22Rv1 (cell line): ENCODE measurements at regions not wholly inside any gene's neighbourhood (a gene's known extent, or its start where the extent isn't known, plus 50 kb on each side); places are given as distances from the start of the nearest gene placed in this dataset.

Source experiments
- H3K27ac ChIP-seq: fragments of 450-650 bp; 2 replicates; pipeline ENCODE4 v1.5.1; 2017
- CTCF ChIP-seq: fragments of 450-650 bp; IDR thresholded peaks from 2 replicates; pipeline ENCODE4 v1.5.1; 2017; ENCODE audit warnings: mild to moderate bottlenecking
- ZFX ChIP-seq: fragments of 450-650 bp; IDR thresholded peaks from 2 replicates; pipeline ENCODE4 v1.6.1; 2017; ENCODE audit warnings: antibody characterized with exemption, borderline replicate concordance

GRCh38 chr14:61112506-61112905, 131.5 kb downstream of the SLC38A6 start:
- no peak for TF ChIP-seq CTCF
- TF ChIP-seq ZFX, result no peak
- H3K27ac ChIP-seq, result no peak overlapping the region

DNA sequence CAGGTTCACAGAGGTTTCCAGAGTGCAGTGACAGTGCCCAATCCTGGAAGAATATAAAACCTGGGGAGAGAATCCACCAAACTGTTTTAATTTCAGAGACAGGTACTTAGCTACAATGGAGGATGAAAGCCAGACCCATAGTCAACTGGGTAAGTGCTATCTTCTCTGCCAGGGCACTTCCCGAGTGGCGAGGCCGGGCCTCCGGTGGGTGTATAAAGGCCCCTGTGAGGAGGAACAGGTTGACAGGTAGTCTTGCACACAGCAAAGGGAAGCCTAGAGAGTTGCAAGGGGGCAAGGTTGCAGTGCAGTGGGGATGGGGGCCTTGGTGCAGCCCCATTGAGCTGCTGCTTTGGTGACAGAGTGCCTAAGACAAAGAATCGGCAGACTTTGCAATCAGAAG, 130.7 kb downstream of the SLC38A6 start:
- TF ChIP-seq CTCF (no peak), ZFX (no peak)
- H3K27ac ChIP-seq, result no peak overlapping the region

DNA sequence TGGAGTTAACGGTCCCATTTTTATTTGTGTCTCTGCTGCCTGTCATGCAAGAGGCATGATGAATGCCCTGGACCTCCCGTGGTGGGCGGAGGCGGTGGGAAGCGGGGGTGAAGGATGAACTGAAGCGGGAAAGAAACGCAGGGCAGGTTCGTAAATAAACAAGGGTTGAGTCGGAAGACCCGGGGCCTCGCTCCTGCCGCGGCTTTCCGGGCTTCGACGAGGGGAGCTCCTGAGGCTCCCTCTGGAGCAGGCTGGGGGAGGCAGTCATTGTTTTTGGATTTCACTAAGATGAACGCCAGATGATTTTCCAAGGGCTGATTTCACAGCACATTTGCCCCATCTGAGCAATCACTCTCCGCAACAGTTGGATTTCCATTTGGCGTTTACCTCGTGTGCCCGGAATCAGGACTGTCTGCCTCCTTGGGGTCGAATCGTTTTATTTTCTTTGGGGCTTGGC, 130.2 kb downstream of the SLC38A6 start:
- TF ChIP-seq ZFX, result no peak
- TF ChIP-seq CTCF, result no peak
- no peak overlapping the region for H3K27ac ChIP-seq

DNA sequence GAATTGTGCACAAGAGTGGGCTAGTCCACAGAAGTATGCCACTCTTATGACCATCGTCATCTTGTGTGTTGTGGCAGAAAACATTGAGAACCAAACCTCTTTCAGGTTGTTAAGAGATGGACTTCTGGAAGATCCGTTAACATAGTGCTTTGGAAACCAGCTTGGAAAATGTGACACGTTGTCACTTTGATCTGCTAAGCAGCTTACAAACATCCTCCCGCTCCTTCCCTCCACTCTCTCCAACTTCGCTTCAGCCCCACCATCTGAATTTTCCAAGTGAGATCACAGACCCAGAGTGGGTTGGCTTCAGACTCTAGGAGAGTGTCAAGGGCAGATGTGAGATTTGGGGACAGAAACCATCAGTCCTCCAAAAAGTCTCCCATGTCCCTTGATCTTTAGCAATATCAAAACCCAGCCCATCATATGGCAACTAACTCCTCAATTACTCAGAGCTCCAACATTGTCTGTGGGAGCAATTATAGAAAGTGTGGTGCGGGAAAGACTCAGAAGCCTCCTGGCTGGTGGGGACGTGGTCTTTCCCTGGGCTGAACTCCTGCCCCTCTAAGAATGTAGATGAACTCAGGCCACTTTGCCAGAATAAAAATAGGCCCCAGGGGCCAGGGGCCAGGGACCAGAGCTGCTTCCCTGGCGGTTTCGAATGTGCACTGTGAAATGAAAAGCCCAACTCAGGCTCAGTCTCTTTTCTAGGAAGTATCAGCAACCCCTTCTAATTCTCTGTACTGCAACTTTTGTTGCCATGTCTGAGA, 129.5 kb downstream of the SLC38A6 start:
- no peak overlapping the region for H3K27ac ChIP-seq
- TF ChIP-seq CTCF (no peak), ZFX (no peak)

DNA sequence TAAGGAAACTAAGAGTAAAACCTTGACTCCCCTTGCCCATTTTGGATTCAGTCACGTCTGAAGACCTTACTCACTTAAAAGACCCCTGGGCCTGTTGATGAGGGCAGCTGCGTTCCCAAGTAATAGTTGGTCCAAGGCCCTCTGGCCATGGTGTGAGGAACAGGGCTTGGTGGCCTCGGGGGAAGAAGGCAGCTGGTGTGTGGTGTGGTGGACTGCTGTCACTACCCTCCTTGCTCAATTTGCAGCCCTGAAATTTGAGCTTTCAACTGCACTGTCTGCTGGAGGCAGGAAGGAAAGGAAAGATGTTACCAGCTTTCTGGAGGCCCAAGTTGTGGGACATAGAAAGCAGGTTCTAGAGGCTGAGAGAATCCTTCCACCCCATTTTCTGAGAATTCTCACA, 128.2 kb downstream of the SLC38A6 start:
- no peak overlapping the region for H3K27ac ChIP-seq
- TF ChIP-seq CTCF (no peak), ZFX (no peak)

- no peak overlapping the region for H3K27ac ChIP-seq
Measured at GRCh38 chr14:61108496-61109141, 127.6 kb downstream of the SLC38A6 start.

More at GRCh38 chr14:61108496-61109141, 127.6 kb downstream of the SLC38A6 start:
- TF ChIP-seq ZFX (no peak), CTCF (no peak)
